ENCODE measurements at regions not wholly inside any gene's neighbourhood (a gene's known extent, or its start where the extent isn't known, plus 50 kb on each side); places are given as distances from the start of the nearest gene placed in this dataset.

DNA sequence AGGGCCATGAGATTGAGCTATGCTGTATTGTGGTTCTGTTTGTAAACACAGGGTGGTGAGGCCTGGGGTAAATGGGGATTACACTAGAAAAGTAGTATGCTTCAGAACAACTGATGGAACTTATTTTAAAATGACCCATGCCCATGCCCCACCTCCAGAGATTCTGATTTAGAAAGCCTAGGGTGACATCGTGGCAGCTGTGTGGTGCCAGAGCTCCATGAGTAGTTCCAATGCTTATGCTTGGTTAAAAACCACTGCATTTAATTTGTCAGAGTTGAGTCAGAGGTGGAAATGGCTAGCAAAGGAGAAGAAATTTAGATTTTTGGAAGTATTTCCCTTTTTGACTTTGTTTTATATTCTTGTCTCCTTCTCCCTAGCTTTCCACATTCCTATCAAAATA, 63.4 kb upstream of the PDE5A start:
- no peak for TF ChIP-seq EZH2 (IDR thresholded peaks at IDR 0.05; ENCODE audit: borderline replicate concordance, low read depth, low read length, severe bottlenecking)
- TF ChIP-seq, protein P1, sequence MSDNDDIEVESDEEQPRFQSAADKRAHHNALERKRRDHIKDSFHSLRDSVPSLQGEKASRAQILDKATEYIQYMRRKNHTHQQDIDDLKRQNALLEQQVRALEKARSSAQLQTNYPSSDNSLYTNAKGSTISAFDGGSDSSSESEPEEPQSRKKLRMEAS (IDR thresholded peaks at IDR 0.05; ENCODE audit: insufficient read depth, insufficient read length), result no peak
- TF ChIP-seq FOS (IDR thresholded peaks at IDR 0.05; ENCODE audit: borderline replicate concordance, insufficient read depth, low read length), result no peak
- TF ChIP-seq GATA2 (IDR thresholded peaks at IDR 0.05; ENCODE audit: insufficient read depth, insufficient read length, low read depth, low read length), result no peak
- TF ChIP-seq, protein P2, sequence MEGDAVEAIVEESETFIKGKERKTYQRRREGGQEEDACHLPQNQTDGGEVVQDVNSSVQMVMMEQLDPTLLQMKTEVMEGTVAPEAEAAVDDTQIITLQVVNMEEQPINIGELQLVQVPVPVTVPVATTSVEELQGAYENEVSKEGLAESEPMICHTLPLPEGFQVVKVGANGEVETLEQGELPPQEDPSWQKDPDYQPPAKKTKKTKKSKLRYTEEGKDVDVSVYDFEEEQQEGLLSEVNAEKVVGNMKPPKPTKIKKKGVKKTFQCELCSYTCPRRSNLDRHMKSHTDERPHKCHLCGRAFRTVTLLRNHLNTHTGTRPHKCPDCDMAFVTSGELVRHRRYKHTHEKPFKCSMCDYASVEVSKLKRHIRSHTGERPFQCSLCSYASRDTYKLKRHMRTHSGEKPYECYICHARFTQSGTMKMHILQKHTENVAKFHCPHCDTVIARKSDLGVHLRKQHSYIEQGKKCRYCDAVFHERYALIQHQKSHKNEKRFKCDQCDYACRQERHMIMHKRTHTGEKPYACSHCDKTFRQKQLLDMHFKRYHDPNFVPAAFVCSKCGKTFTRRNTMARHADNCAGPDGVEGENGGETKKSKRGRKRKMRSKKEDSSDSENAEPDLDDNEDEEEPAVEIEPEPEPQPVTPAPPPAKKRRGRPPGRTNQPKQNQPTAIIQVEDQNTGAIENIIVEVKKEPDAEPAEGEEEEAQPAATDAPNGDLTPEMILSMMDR (IDR thresholded peaks at IDR 0.05; ENCODE audit: extremely low read depth in 1 of 2, insufficient read depth in 1 of 2, low read depth in 1 of 2, low read length in 2 of 2), result no peak
